GM20431 (cell line): ENCODE measurements at regions not wholly inside any gene's neighbourhood (a gene's known extent, or its start where the extent isn't known, plus 50 kb on each side); places are given as distances from the start of the nearest gene placed in this dataset.
"Not testable (repeated sequence)": the region's sequence is repeated elsewhere in the genome, so short reads cannot be mapped to it uniquely, and the experiment has no call there.

Experiments
- in situ Hi-C: fragments of 300-500 bp; cut with MseI, MboI; formaldehyde crosslinking; loops from one replicate; pipeline ENCODE4 v1.15.0; 2020; ENCODE audit warnings: low sequenced_read_pairs; ENCODE audit not compliant: unreplicated experiment

- in situ Hi-C loops, result no loop called here
These were observed 118.3 kb upstream of the FGGY start for GRCh38 chr1:59178339-59179187.

- in situ Hi-C loops, result no loop called here
These were observed 117.2 kb upstream of the FGGY start for GRCh38 chr1:59179673-59180072.

DNA sequence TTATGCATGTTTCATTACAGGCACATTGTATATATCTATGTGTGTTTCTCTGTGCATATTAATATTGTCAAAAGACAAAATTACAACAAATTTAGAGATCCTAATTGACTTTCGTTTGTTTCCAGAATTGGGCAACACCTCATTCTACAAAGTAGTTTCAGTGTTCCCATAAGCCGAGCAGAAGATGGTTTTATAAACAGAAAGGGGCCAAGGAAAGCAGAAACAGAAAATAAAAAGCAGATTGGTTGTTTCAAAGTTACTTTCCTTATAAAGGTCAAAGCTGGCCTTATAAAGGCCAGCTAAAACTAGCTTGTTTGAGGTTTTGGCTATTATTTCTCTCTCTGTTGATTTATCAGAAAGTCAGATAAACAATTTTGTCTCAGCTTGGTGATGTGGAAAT is 116.2 kb upstream of the FGGY start:
- in situ Hi-C loops, result no loop called here

- in situ Hi-C loops, result no loop called here
These were observed 113.1 kb upstream of the FGGY start for GRCh38 chr1:59183749-59184317.

DNA sequence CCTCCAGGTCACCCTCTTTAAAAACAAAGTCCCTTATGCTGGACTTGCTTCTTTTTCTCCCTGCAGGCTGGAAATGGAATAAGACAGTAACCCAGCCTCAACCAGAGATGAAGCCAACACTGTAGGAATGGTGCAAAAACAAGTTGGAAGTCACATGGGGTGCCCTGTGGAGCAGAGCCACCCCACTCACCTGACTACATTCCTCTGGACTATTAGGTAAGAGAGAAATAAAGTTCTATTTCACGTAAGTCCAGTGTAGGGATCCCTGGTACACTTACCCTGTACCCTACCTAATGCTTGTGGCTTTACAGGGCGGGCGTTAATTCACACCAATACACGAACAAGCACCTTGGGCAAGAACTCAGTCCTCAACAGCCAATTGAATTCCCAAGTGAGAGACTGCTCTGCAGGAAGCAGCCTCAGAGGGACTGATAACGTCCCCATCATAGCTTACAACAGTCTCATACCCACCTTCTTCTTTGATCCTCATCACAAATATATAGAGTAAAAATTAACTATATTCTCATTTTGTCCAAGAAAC is 112.5 kb upstream of the FGGY start:
- in situ Hi-C loops, result no loop called here

DNA sequence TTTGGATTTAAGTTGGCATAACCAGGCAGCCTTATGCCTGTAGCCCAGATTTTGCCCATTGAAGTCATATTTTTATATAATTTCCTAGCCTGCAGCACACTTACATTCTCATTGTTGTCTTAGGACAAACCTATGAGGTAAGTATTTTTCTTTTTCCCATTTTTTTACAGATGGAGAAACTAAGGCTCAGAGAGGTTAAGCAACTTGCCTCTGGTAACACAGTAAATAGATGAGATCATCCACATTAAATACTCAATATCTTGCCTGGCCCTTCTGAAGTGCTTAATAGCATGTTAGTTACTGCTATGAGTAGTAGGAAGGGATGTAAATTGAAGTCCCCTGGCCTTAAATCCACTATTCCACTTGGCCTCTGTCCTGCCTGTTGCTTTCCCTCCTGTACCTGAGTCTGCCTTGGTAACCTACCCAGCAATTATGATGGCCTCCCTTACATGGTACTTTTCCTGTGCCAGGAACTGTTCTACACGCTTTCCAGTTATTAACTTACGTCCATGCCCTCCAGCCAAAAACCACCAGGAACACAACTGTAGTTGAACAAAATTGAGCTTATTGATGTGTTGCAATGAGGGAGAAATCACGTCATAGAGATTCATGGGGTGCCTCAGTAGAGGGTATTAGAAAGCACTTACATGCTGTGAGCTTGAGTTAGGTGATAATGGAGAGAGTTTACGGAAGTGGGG is 111.6 kb upstream of the FGGY start:
- in situ Hi-C loops, result no loop called here

- in situ Hi-C loops, result no loop called here
These were observed 110.2 kb upstream of the FGGY start for GRCh38 chr1:59186656-59187055.

GRCh38 chr1:59188413-59189213 is 108.3 kb upstream of the FGGY start:
- in situ Hi-C loops, result no loop called here

DNA sequence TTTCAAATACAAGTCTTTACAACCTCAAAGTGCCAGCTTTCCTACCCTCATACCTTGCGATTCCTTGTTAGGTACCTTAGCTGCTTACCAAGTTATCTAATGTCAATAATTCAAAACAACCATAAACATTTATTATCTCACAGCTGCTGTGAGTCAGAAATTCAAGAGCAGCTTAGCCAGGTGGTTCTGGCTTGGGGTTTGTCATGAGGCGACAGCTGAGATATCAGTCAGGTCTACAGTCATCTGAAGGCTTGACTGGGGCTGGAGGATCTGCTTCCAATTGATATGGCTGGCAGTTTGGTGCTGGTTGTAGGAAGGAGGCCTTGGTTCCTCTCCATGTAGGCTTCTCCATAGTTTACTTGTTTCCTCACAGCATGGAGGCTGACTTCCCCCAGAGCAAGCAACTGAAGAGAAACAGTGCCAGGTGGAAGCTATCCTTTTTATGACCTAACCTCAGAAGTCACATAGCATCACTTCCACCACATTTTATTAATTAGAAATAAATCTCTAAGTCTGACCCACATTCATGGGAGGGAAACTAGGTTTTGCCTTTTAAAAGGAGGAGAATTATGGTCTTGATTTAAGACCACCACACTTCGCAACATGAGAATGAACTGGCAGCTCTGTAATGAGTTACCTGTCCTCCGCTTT is 103.3 kb upstream of the FGGY start:
- in situ Hi-C loops, result no loop called here

DNA sequence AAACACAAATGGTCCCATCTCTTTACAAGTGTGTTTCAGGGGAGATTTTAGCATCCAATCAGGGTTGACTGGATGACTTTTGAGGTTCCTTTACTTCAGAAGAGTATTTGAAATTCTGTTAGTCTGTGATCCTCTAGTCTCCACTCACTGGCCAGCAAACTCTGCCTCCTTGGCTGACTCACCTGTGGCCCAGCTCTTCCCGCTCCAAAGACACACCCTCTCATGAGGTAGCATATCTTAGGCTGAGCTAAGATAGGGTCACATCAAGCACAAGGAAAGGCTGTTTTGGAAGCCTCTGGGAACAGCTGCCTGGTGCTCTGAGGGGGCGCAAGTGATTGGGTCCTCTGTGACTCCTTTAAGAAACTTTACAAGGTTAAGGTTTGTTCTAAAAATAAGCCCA is 102.3 kb upstream of the FGGY start:
- in situ Hi-C loops, result no loop called here

- in situ Hi-C loops, result no loop called here
These were observed 101.7 kb upstream of the FGGY start for GRCh38 chr1:59195151-59195550.

- in situ Hi-C loops, result no loop called here
These were observed 98.3 kb upstream of the FGGY start for GRCh38 chr1:59198564-59198963.

DNA sequence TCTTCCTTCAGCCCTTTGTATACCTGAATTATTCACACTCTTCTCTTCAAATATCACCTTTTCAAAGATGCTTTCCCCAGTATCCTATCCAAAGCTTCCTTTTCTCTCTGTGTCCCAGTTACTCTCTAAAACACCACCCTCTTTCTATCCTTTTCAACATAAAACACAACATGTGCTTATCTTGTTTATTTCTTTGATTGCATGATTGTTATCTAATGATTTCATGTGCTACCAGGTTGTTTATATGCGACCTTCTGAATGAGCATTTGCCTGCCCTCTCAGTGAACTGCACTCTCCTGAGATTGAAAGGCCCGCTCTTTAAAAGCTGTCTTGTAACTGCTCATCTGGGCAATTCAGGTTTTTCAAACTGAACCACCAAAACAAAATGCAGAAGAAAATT is 97.7 kb upstream of the FGGY start:
- in situ Hi-C loops, result no loop called here

DNA sequence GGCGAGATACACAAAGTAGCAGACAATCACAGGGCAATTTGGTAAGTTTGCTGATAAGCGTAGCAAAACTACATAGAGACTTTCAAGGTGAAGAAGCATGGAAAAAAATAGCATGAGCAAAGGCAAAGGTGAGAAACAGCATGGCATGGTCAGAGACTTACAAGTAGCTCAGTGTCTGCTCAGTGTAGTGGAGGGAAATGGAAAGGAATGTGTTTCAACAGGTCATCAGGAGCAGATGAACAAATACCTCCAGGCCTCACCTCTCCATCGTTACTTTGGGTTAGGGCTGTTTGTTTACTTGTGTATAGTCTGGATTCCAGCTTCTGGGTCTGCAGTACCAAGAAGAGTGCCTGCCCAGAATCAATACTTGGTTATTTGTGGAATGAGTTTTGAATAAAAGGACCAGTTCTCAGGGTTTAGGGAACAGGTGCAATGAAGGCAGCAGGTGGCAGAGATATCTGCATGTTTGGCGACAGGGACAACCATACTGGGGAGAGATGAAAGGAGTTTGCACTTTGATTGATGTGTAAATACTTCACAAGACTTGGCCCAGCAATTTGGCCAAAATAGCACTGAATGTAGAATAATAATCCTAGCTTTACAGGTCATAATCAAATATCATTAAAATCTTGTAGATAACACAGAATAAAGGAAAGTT is 97.0 kb upstream of the FGGY start:
- in situ Hi-C loops, result no loop called here

DNA sequence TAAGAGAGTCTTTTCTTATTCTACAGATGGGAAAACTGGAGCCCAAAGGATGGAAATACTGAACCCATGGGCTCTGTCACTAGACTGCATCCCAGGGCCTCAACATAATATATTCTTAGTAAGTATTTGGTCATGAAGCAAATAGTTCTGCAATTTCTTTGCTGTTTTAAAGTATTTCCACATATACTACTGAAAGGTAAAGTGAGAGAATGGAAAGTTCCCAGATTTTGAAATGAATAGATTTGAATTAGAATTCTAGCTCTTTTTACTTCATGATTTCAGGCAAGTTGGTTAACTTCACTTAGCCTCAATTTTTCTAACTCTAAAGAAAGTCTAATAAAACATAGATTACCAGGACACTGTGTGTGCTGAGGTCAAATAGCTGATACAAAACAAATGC is 95.6 kb upstream of the FGGY start:
- in situ Hi-C loops, result no loop called here

- in situ Hi-C loops, result no loop called here
These were observed 94.4 kb upstream of the FGGY start for GRCh38 chr1:59202455-59202854.

- in situ Hi-C loops, result no loop called here
These were observed 92.9 kb upstream of the FGGY start for GRCh38 chr1:59204001-59204400.

DNA sequence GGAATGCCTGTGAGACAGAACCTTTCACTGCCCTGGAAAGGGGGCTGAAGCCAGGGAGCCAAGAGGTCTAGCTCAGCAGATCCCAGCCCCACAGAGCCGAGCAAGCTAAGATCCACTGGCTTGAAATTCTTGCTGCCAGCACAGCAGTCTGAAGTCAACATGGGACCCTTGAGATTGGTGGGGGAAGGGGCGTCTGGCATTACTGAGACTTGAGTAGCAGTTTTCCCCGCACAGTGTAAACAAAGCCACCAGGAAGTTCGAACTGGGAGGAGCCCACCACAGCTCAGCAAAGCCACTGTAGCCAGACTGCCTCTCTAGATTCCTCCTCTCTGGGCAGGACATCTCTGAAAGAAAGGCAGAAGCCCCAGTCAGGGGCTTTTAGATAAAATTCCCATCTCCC is 90.3 kb upstream of the FGGY start:
- in situ Hi-C loops, result not testable (repeated sequence)

- in situ Hi-C loops, result not testable (repeated sequence)
These were observed 86.5 kb upstream of the FGGY start for GRCh38 chr1:59210430-59210829.
